Head of caudate nucleus (tissue), 42 donors: ENCODE measurements at regions not wholly inside any gene's neighbourhood (a gene's known extent, or its start where the extent isn't known, plus 50 kb on each side); places are given as distances from the start of the nearest gene placed in this dataset.
"Not testable (repeated sequence)": the region's sequence is repeated elsewhere in the genome, so short reads cannot be mapped to it uniquely, and the experiment has no call there.

Experiments
- DNase-seq, 42 donors: peaks; one replicate each; pipeline versions ENCODE4 v3.0.0 to v3.0.0-alpha.2; 2020 to 2021; ENCODE audit warnings: mixed read lengths in 7 of 42
- intact Hi-C: fragments of 100-400 bp; cut with DNase I; formaldehyde crosslinking; loops from one replicate; pipeline ENCODE4 v1.15.0; 2022

- intact Hi-C loops, result no loop called here
- DNase-seq, result no peak
Measured at GRCh38 chr6:8192067-8192466, 89.7 kb upstream of the EEF1E1 start.

- DNase-seq, result no peak
- intact Hi-C loops, result no loop called here
Measured at GRCh38 chr6:8191629-8192028, 89.3 kb upstream of the EEF1E1 start.

- DNase-seq, result no peak
Measured at GRCh38 chr6:8187209-8187608, 84.9 kb upstream of the EEF1E1 start.

GRCh38 chr6:8182902-8183665, 80.7 kb upstream of the EEF1E1 start:
- intact Hi-C loops, result no loop called here

More at GRCh38 chr6:8187209-8187608, 84.9 kb upstream of the EEF1E1 start:
- intact Hi-C loops, result no loop called here

GRCh38 chr6:8181951-8182845, 79.8 kb upstream of the EEF1E1 start:
- intact Hi-C loops, result no loop called here
- DNase-seq, result no peak

More at GRCh38 chr6:8182902-8183665, 80.7 kb upstream of the EEF1E1 start:
- no peak for DNase-seq

- intact Hi-C loops, result no loop called here
- DNase-seq, result no peak
Measured at GRCh38 chr6:8181160-8181881, 79.0 kb upstream of the EEF1E1 start.

- intact Hi-C loops, result no loop called here
- DNase-seq, result no peak
Measured at GRCh38 chr6:8180327-8181159, 78.2 kb upstream of the EEF1E1 start.

- DNase-seq, result no peak
Measured at GRCh38 chr6:8177721-8178120, 75.4 kb upstream of the EEF1E1 start.

GRCh38 chr6:8175046-8175777, 72.9 kb upstream of the EEF1E1 start:
- DNase-seq, result no peak
- intact Hi-C loops, result no loop called here

More at GRCh38 chr6:8177721-8178120, 75.4 kb upstream of the EEF1E1 start:
- intact Hi-C loops, result no loop called here

GRCh38 chr6:8174571-8174970, 72.2 kb upstream of the EEF1E1 start:
- intact Hi-C loops, result no loop called here
- peak in 36 of 42 donors; percentile 4 to 81 (median 43) for DNase-seq

GRCh38 chr6:8172530-8172929, 70.2 kb upstream of the EEF1E1 start:
- intact Hi-C loops, result no loop called here
- no peak for DNase-seq

GRCh38 chr6:8170754-8171153, 68.4 kb upstream of the EEF1E1 start:
- intact Hi-C loops, result no loop called here
- no peak for DNase-seq

GRCh38 chr6:8170245-8170644, 67.9 kb upstream of the EEF1E1 start:
- intact Hi-C loops, result no loop called here
- no peak for DNase-seq

- intact Hi-C loops, result no loop called here
- DNase-seq, result no peak
Measured at GRCh38 chr6:8166156-8166555, 63.8 kb upstream of the EEF1E1 start.

- DNase-seq, intact Hi-C loops: not testable (repeated sequence)
Measured at GRCh38 chr6:8165008-8165407, 62.7 kb upstream of the EEF1E1 start.

- intact Hi-C loops, DNase-seq: not testable (repeated sequence)
Measured at GRCh38 chr6:8164281-8164680, 61.9 kb upstream of the EEF1E1 start.

GRCh38 chr6:8159966-8160365, 57.6 kb upstream of the EEF1E1 start:
- DNase-seq, result no peak
- intact Hi-C loops, result no loop called here

- intact Hi-C loops, result no loop called here
- DNase-seq, result no peak
Measured at GRCh38 chr6:8157839-8158238, 55.5 kb upstream of the EEF1E1 start.
